Mammary epithelial cell (primary cell): ENCODE measurements at regions not wholly inside any gene's neighbourhood (a gene's known extent, or its start where the extent isn't known, plus 50 kb on each side); places are given as distances from the start of the nearest gene placed in this dataset.

Source experiments
- CTCF ChIP-seq, 2 donors: IDR thresholded peaks in 1 of 2; conservative IDR thresholded peaks in 1 of 2; 2 replicates each; pipeline ENCODE4 v1.5.1; 2011 to 2012; ENCODE audit warnings: inconsistent platforms in 2 of 2, low read length in 2 of 2, mild to moderate bottlenecking in 2 of 2, control low read depth in 1 of 2, low read depth in 1 of 2; ENCODE audit not compliant: insufficient read depth in 1 of 2; ENCODE audit errors: extremely low read depth in 1 of 2
- EZH2 ChIP-seq: IDR thresholded peaks from 2 replicates; pipeline ENCODE4 v1.6.1; 2012; ENCODE audit warnings: low read length, inconsistent platforms, borderline replicate concordance

GRCh38 chr12:53860426-53861345, 77.9 kb upstream of the HOXC13 start:
- TF ChIP-seq EZH2, result no peak
- TF ChIP-seq CTCF (conservative IDR thresholded peaks at IDR 0.05 in 1 of 2, IDR thresholded peaks at IDR 0.05 in 1 of 2; ENCODE audit: extremely low read depth in 1 of 2, insufficient read depth in 1 of 2, low read depth in 1 of 2, low read length in 2 of 2), result no peak
